ENCODE measurements at regions not wholly inside any gene's neighbourhood (a gene's known extent, or its start where the extent isn't known, plus 50 kb on each side); places are given as distances from the start of the nearest gene placed in this dataset.

- CTCF ChIA-PET, result no interaction called here
- POLR2A ChIA-PET, result no interaction called here
Measured at GRCh38 chr16:6274351-6274750, 1058.3 kb upstream of the RBFOX1 start.

- ChIA-PET POLR2A (no interaction called here), CTCF (no interaction called here)
Measured at GRCh38 chr16:6267682-6268081, 1065.0 kb upstream of the RBFOX1 start.

GRCh38 chr16:6266703-6267102 is 1065.9 kb upstream of the RBFOX1 start:
- CTCF ChIA-PET, result no interaction called here
- POLR2A ChIA-PET, result no interaction called here

GRCh38 chr16:6265968-6266367 is 1066.7 kb upstream of the RBFOX1 start:
- POLR2A ChIA-PET, result no interaction called here
- CTCF ChIA-PET, result no interaction called here

- ChIA-PET POLR2A (no interaction called here), CTCF (no interaction called here)
Measured at GRCh38 chr16:6258056-6258455, 1074.6 kb upstream of the RBFOX1 start.

- POLR2A ChIA-PET, result no interaction called here
- CTCF ChIA-PET, result no interaction called here
Measured at GRCh38 chr16:6252541-6252940, 1080.1 kb upstream of the RBFOX1 start.

- POLR2A ChIA-PET, result no interaction called here
- CTCF ChIA-PET, result interaction anchor here (0.6 kb wide), 1 partner anchor 209 kb away, joined by 3 read pairs; no protein-coding TSS in a partner anchor
Measured at GRCh38 chr16:6250511-6250910, 1082.1 kb upstream of the RBFOX1 start.

GRCh38 chr16:6249863-6250262 is 1082.8 kb upstream of the RBFOX1 start:
- POLR2A ChIA-PET, result no interaction called here
- CTCF ChIA-PET, result interaction anchor here (0.6 kb wide), 1 partner anchor 210 kb away, joined by 3 read pairs; no protein-coding TSS in a partner anchor

- ChIA-PET CTCF (no interaction called here), POLR2A (no interaction called here)
Measured at GRCh38 chr16:6248199-6248598, 1084.4 kb upstream of the RBFOX1 start.

GRCh38 chr16:6247775-6248174 is 1084.9 kb upstream of the RBFOX1 start:
- POLR2A ChIA-PET, result no interaction called here
- CTCF ChIA-PET, result no interaction called here

- POLR2A ChIA-PET, result no interaction called here
- CTCF ChIA-PET, result no interaction called here
Measured at GRCh38 chr16:6247150-6247549, 1085.5 kb upstream of the RBFOX1 start.

GRCh38 chr16:6246266-6246665 is 1086.4 kb upstream of the RBFOX1 start:
- CTCF ChIA-PET, result no interaction called here
- POLR2A ChIA-PET, result no interaction called here

- CTCF ChIA-PET, result no interaction called here
- POLR2A ChIA-PET, result no interaction called here
Measured at GRCh38 chr16:6232056-6232455, 1100.6 kb upstream of the RBFOX1 start.

- CTCF ChIA-PET, result interaction anchor here (0.6 to 0.7 kb wide), 2 partner anchors 22 to 120 kb away, joined by 3 read pairs; no protein-coding TSS in a partner anchor
- POLR2A ChIA-PET, result no interaction called here
Measured at GRCh38 chr16:6231398-6231797, 1101.2 kb upstream of the RBFOX1 start.

GRCh38 chr16:6229186-6229585 is 1103.5 kb upstream of the RBFOX1 start:
- POLR2A ChIA-PET, result no interaction called here
- CTCF ChIA-PET, result no interaction called here

GRCh38 chr16:6218855-6219254 is 1113.8 kb upstream of the RBFOX1 start:
- POLR2A ChIA-PET, result no interaction called here

GRCh38 chr16:6216836-6217235 is 1115.8 kb upstream of the RBFOX1 start:
- ChIA-PET POLR2A (no interaction called here), CTCF (no interaction called here)

More at GRCh38 chr16:6218855-6219254, 1113.8 kb upstream of the RBFOX1 start:
- CTCF ChIA-PET, result no interaction called here

GRCh38 chr16:6211644-6212043 is 1114.0 kb upstream of the EEF2KMT start:
- ChIA-PET POLR2A (no interaction called here), CTCF (interaction anchor here (0.6 kb wide), 1 partner anchor 777 kb away, joined by 7 read pairs; no protein-coding TSS in a partner anchor)

GRCh38 chr16:6209355-6209930 is 1111.8 kb upstream of the EEF2KMT start:
- ChIA-PET CTCF (no interaction called here), POLR2A (no interaction called here)

- POLR2A ChIA-PET, result no interaction called here
- CTCF ChIA-PET, result no interaction called here
Measured at GRCh38 chr16:6207580-6207979, 1110.0 kb upstream of the EEF2KMT start.

- CTCF ChIA-PET, result no interaction called here
- POLR2A ChIA-PET, result no interaction called here
Measured at GRCh38 chr16:6207124-6207523, 1109.5 kb upstream of the EEF2KMT start.

GRCh38 chr16:6206080-6206479 is 1108.5 kb upstream of the EEF2KMT start:
- ChIA-PET CTCF (no interaction called here), POLR2A (no interaction called here)

GRCh38 chr16:6204945-6205344 is 1107.3 kb upstream of the EEF2KMT start:
- ChIA-PET CTCF (no interaction called here), POLR2A (no interaction called here)
